K562 (cell line): ENCODE measurements at regions not wholly inside any gene's neighbourhood (a gene's known extent, or its start where the extent isn't known, plus 50 kb on each side); places are given as distances from the start of the nearest gene placed in this dataset.

Source experiments
- ATAC-seq: fragments of 200-7000 bp; cut with Tn5 transposase; 3 replicates; pipeline ENCODE4 v1.9.1; 2020; ENCODE audit warnings: moderate library complexity
- BruUV-seq: library from RNA; stranded (reverse); fragments of 400-500 nt; replicated peaks from 2 replicates; lab custom pipeline; 2021; lab: Mats Ljungman, UMichigan
- CTCF ChIA-PET: fragments of 300-600 bp; formaldehyde crosslinking; extraction: SDS; loops from one replicate; lab custom pipeline; 2021; ENCODE audit warnings: low intra/inter-chr PET ratio; lab: Yijun Ruan, JAX
- POLR2A ChIA-PET: fragments of 300-600, 350-650 bp; sonication (Branson Sonifier 250); formaldehyde crosslinking; extraction: SDS; loops from one replicate; lab custom pipeline; 2021; ENCODE audit warnings: antibody characterized with exemption, inconsistent platforms; lab: Yijun Ruan, JAX
- DNase-seq, 4 experiments: peaks; one replicate each; pipeline versions ENCODE4 v3.0.0 to v3.0.0-alpha.2; 2011 to 2018; ENCODE audit warnings: low spot score in 3 of 4, mixed read lengths in 3 of 4; ENCODE audit errors: extremely low read depth in 1 of 4
- FAIRE-seq: peaks from 2 replicates; lab custom pipeline; 2011; peaks lifted over from hg19 to GRCh38; lab: Jason Lieb, UNC
- H2AFZ ChIP-seq: 2 replicates; pipeline ENCODE4 v1.6.0; 2011; ENCODE audit warnings: low read depth, low read length, control low read depth, inconsistent platforms
- H3K27ac ChIP-seq: fragments of 200-600 bp; 3 replicates; pipeline ENCODE4 v1.8.0; 2011; ENCODE audit warnings: low read depth, mild to moderate bottlenecking, control low read depth, inconsistent platforms, low read length, moderate library complexity, mixed read lengths; ENCODE audit errors: extremely low read depth
- H3K27me3 ChIP-seq, 2 experiments: fragments of 300-600 bp in 1 of 2; 2 replicates in 1 of 2; 3 replicates in 1 of 2; pipeline versions ENCODE4 v1.6.0 to v1.8.0; 2011; ENCODE audit warnings: inconsistent platforms in 2 of 2, low read length in 2 of 2, mild to moderate bottlenecking in 1 of 2, mixed read lengths in 1 of 2, moderate library complexity in 1 of 2; ENCODE audit not compliant: control insufficient read depth in 2 of 2, insufficient read depth in 2 of 2
- H3K36me3 ChIP-seq: fragments of 300-600 bp; 3 replicates; pipeline ENCODE4 v1.8.0; 2011; ENCODE audit warnings: mild to moderate bottlenecking, low read length, inconsistent platforms; ENCODE audit not compliant: control insufficient read depth, insufficient read depth
- H3K4me1 ChIP-seq, 2 experiments: fragments of 200-600 bp in 1 of 2; replicated peaks in 1 of 2; 2 replicates in 1 of 2; 3 replicates in 1 of 2; pipeline versions ENCODE4 v1.5.1 to v1.8.0; 2011; ENCODE audit warnings: inconsistent platforms in 2 of 2, low read length in 2 of 2, mild to moderate bottlenecking in 1 of 2, mixed read lengths in 1 of 2, moderate library complexity in 1 of 2; ENCODE audit not compliant: control insufficient read depth in 2 of 2, insufficient read depth in 2 of 2
- H3K4me2 ChIP-seq: 2 replicates; pipeline ENCODE4 v1.6.1; 2011; ENCODE audit warnings: low read length, control low read depth, inconsistent platforms, mixed read lengths; ENCODE audit not compliant: insufficient read depth
- H3K4me3 ChIP-seq: fragments of 200-600 bp; sonication (generic), shearing (Covaris generic); 2 replicates; pipeline ENCODE4 v1.5.1; 2016; ENCODE audit warnings: control low read depth, inconsistent platforms
- H3K79me2 ChIP-seq: fragments of 200-600 bp; 3 replicates; pipeline ENCODE4 v1.8.0; 2011; ENCODE audit warnings: low read length, inconsistent platforms; ENCODE audit not compliant: control insufficient read depth, insufficient read depth
- H3K9ac ChIP-seq, 2 experiments: 2 replicates each; pipeline versions ENCODE4 v1.6.0 to v1.6.1; 2011; ENCODE audit warnings: low read depth in 2 of 2, low read length in 2 of 2, control low read depth in 1 of 2, inconsistent platforms in 1 of 2, mild to moderate bottlenecking in 1 of 2, mixed read lengths in 1 of 2; ENCODE audit not compliant: insufficient read depth in 1 of 2
- H3K9me1 ChIP-seq: one replicate; pipeline ENCODE4 v1.6.0; 2011; ENCODE audit warnings: inconsistent platforms, mild to moderate bottlenecking, low read length, moderate library complexity; ENCODE audit not compliant: control insufficient read depth, insufficient read depth
- H3K9me3 ChIP-seq: replicated peaks from 2 replicates; pipeline ENCODE4 v1.5.1; 2011; ENCODE audit warnings: low read depth, low read length, inconsistent platforms; ENCODE audit not compliant: control insufficient read depth, insufficient read depth
- H4K20me1 ChIP-seq: replicated peaks from 2 replicates; pipeline ENCODE4 v1.6.1; 2011; ENCODE audit warnings: low read length, inconsistent platforms, mixed read lengths; ENCODE audit not compliant: control insufficient read depth, insufficient read depth
- AFF1 ChIP-seq, 2 experiments: fragments of 450-650 bp; IDR thresholded peaks; 2 replicates each; pipeline ENCODE4 v1.6.1; 2018; ENCODE audit warnings: mild to moderate bottlenecking in 2 of 2, low read depth in 1 of 2; ENCODE audit not compliant: partially characterized antibody in 2 of 2
- ATF6 ChIP-seq: sonication (generic); formaldehyde crosslinking; IDR thresholded peaks from 2 replicates; pipeline ENCODE4 v1.4.0; 2020; ENCODE audit warnings: mild to moderate bottlenecking, missing genetic modification reagents
- CC2D1A ChIP-seq: fragments of 450-650 bp; IDR thresholded peaks from 2 replicates; pipeline ENCODE4 v1.6.1; 2017; ENCODE audit warnings: mild to moderate bottlenecking
- DNMT1 ChIP-seq: fragments of 450-650 bp; IDR thresholded peaks from 2 replicates; pipeline ENCODE4 v1.6.1; 2016; ENCODE audit warnings: antibody characterized with exemption, mild to moderate bottlenecking
- GTF2A2 ChIP-seq: IDR thresholded peaks from 2 replicates; pipeline ENCODE4 v1.6.1; 2016; ENCODE audit warnings: mild to moderate bottlenecking, missing genetic modification characterization, missing compliant biosample characterization
- HOXB6 ChIP-seq: fragments of 250-450 bp; sonication (Bioruptor Pico); IDR thresholded peaks from 2 replicates; pipeline ENCODE4 v1.5.1; 2022; ENCODE audit warnings: mild to moderate bottlenecking, borderline replicate concordance
- KAT2B ChIP-seq: IDR thresholded peaks from one replicate; pipeline ENCODE4 v1.6.1; 2012; ENCODE audit warnings: low read depth, mild to moderate bottlenecking, control low read depth, inconsistent platforms, low read length, moderate library complexity
- MIER1 ChIP-seq: fragments of 450-650 bp; IDR thresholded peaks from 2 replicates; pipeline ENCODE4 v1.6.1; 2016; ENCODE audit warnings: antibody characterized with exemption, mild to moderate bottlenecking, low read depth
- NFE2L1 ChIP-seq: fragments of 450-650 bp; IDR thresholded peaks from 2 replicates; pipeline ENCODE4 v1.6.1; 2016; ENCODE audit warnings: missing genetic modification characterization, low read depth, mild to moderate bottlenecking, missing compliant biosample characterization, moderate library complexity, borderline replicate concordance
- TCF15 ChIP-seq: fragments of 250-450 bp; sonication (Bioruptor Pico); IDR thresholded peaks from 2 replicates; pipeline ENCODE4 v1.8.0; 2022; ENCODE audit warnings: moderate library complexity, mild to moderate bottlenecking, inconsistent platforms
- ZKSCAN8 ChIP-seq: fragments of 200-800 bp; sonication (Bioruptor generic); IDR thresholded peaks from 2 replicates; pipeline ENCODE4 v1.6.1; 2016; ENCODE audit warnings: missing genetic modification characterization, missing compliant biosample characterization
- ZNF12 ChIP-seq: sonication (generic); formaldehyde crosslinking; IDR thresholded peaks from 2 replicates; pipeline ENCODE4 v1.4.0; 2020; ENCODE audit warnings: mild to moderate bottlenecking, missing genetic modification reagents
- ZNF740 ChIP-seq, 3 experiments: fragments of 200-800 bp in 1 of 3; sonication (Bioruptor generic) in 1 of 3; sonication (generic) in 1 of 3; formaldehyde crosslinking in 1 of 3; IDR thresholded peaks; 2 replicates each; pipeline versions ENCODE4 v1.6.1 to v1.8.0; 2016 to 2022; ENCODE audit warnings: mild to moderate bottlenecking in 2 of 3, missing compliant biosample characterization in 2 of 3, missing genetic modification characterization in 2 of 3, missing genetic modification reagents in 1 of 3
- ZZZ3 ChIP-seq: fragments of 450-650 bp; IDR thresholded peaks from 2 replicates; pipeline ENCODE4 v1.6.1; 2016; ENCODE audit warnings: antibody characterized with exemption, mild to moderate bottlenecking, moderate library complexity
- whole genome bisulfite sequencing: fragments of 100-300 bp; shearing (Covaris generic); methylation state at CpG from one replicate; pipeline ENCODE4 v1.1.6; 2016; ENCODE audit warnings: low coverage, mixed read lengths; ENCODE audit not compliant: insufficient coverage; ENCODE audit errors: missing lambda C conversion rate; 5-methylcytosine and 5-hydroxymethylcytosine counted together
- in situ Hi-C: fragments of 300-500 bp; cut with MboI; formaldehyde crosslinking; loops from 4 replicates; pipeline ENCODE4 v1.15.0; 2018; ENCODE audit warnings: inconsistent platforms, mixed read lengths
- intact Hi-C: fragments of 100-400 bp; cut with micrococcal nuclease; formaldehyde crosslinking; loops from 2 replicates; pipeline ENCODE4 v1.14.2; 2022

- no peak for TF ChIP-seq ZNF12 (CRISPR knock-in tag)
- TF ChIP-seq TCF15 (CRISPR knock-in tag) = no peak
- TF ChIP-seq, all 486 proteins: peak for 0
These were observed 383.2 kb upstream of the LRRC4C start (continued) for GRCh38 chr11:41842673-41843072.

- Histone ChIP-seq H3K9me1 (no peaks in the 10 kb centered on the region), H3K4me2 (no peak overlapping the region), H3K36me3 (no peaks in the 10 kb centered on the region), H3K4me3 (no peak overlapping the region), H3K79me2 (no peaks in the 10 kb centered on the region), H3K9me3 (no peaks in the 10 kb centered on the region), H3K4me1 (no peaks in the 10 kb centered on the region), H3K27ac (no peak overlapping the region), H2AFZ (no peak overlapping the region), H3K9ac (no peak overlapping the region), H4K20me1 (no peaks in the 10 kb centered on the region), H3K27me3 (no peaks in the 10 kb centered on the region)
- in situ Hi-C loops (no loop called here), intact Hi-C loops (no loop called here)
- WGBS = 0% methylated on average over 3 of the region's 3 CpGs
- DNase-seq (no peak), FAIRE-seq (no peak), ATAC-seq (no peak)
- POLR2A ChIA-PET = no interaction called here
- BruUV-seq = no TSS peak
- CTCF ChIA-PET = no interaction called here
- no peak for TF ChIP-seq GTF2A2
- TF ChIP-seq NFE2L1 (tag) = no peak
- TF ChIP-seq ZKSCAN8 (CRISPR knock-in tag) = no peak
- no peak for TF ChIP-seq CC2D1A
- no peak for TF ChIP-seq ATF6 (CRISPR knock-in tag)
- no peak for TF ChIP-seq HOXB6 (CRISPR knock-in tag)
- TF ChIP-seq DNMT1 = no peak
- no peak for TF ChIP-seq ZZZ3
- no peak for TF ChIP-seq ZNF740 (CRISPR knock-in tag; IDR thresholded peaks at IDR 0.05)
- no peak for TF ChIP-seq ZNF740 (tag; IDR thresholded peaks at IDR 0.05)
- TF ChIP-seq KAT2B = no peak
- no peak for TF ChIP-seq MIER1
- no peak for TF ChIP-seq AFF1 (IDR thresholded peaks at IDR 0.05; ENCODE audit: low read depth in 1 of 2, partially characterized antibody in 2 of 2)
These were observed 385.6 kb upstream of the LRRC4C start for GRCh38 chr11:41845066-41845465.
